GM13977 (cell line): ENCODE measurements at regions not wholly inside any gene's neighbourhood (a gene's known extent, or its start where the extent isn't known, plus 50 kb on each side); places are given as distances from the start of the nearest gene placed in this dataset.

ENCODE experiments used
- DNase-seq: peaks from one replicate; pipeline ENCODE4 v3.0.0; 2012; ENCODE audit warnings: low spot score
- in situ Hi-C: fragments of 300-500 bp; cut with MboI; formaldehyde crosslinking; loops from one replicate; pipeline ENCODE4 v1.12.0; 2022; ENCODE audit warnings: low sequenced_read_pairs, low pct_unique_long_range_greater_than_20kb, mixed read lengths, inconsistent platforms; ENCODE audit not compliant: unreplicated experiment
- TF ChIP-seq, protein P1 (sequence below): IDR thresholded peaks from 2 replicates; pipeline ENCODE4 v1.5.1; 2012; ENCODE audit warnings: mild to moderate bottlenecking, control low read depth; ENCODE audit not compliant: insufficient read depth; ENCODE audit errors: extremely low read depth, missing control alignments

GRCh38 chr7:24475166-24475961 lies 97.9 kb upstream of the PALS2 start:
- in situ Hi-C loops, result no loop called here
- TF ChIP-seq, protein P1, sequence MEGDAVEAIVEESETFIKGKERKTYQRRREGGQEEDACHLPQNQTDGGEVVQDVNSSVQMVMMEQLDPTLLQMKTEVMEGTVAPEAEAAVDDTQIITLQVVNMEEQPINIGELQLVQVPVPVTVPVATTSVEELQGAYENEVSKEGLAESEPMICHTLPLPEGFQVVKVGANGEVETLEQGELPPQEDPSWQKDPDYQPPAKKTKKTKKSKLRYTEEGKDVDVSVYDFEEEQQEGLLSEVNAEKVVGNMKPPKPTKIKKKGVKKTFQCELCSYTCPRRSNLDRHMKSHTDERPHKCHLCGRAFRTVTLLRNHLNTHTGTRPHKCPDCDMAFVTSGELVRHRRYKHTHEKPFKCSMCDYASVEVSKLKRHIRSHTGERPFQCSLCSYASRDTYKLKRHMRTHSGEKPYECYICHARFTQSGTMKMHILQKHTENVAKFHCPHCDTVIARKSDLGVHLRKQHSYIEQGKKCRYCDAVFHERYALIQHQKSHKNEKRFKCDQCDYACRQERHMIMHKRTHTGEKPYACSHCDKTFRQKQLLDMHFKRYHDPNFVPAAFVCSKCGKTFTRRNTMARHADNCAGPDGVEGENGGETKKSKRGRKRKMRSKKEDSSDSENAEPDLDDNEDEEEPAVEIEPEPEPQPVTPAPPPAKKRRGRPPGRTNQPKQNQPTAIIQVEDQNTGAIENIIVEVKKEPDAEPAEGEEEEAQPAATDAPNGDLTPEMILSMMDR, result no peak
- no peak for DNase-seq

- TF ChIP-seq, protein P1, result no peak
- DNase-seq, result no peak
- in situ Hi-C loops, result no loop called here
These were observed 97.0 kb upstream of the PALS2 start for GRCh38 chr7:24476227-24476626.

- in situ Hi-C loops, result no loop called here
- DNase-seq, result no peak
- TF ChIP-seq, protein P1, result no peak
These were observed 95.7 kb upstream of the PALS2 start for GRCh38 chr7:24477398-24478136.

- no peak for DNase-seq
- in situ Hi-C loops, result no loop called here
- TF ChIP-seq, protein P1, result no peak
These were observed 95.1 kb upstream of the PALS2 start for GRCh38 chr7:24478137-24478655.

- no peak for DNase-seq
- TF ChIP-seq, protein P1, result no peak
- in situ Hi-C loops, result no loop called here
These were observed 92.8 kb upstream of the PALS2 start for GRCh38 chr7:24480501-24480900.

DNA sequence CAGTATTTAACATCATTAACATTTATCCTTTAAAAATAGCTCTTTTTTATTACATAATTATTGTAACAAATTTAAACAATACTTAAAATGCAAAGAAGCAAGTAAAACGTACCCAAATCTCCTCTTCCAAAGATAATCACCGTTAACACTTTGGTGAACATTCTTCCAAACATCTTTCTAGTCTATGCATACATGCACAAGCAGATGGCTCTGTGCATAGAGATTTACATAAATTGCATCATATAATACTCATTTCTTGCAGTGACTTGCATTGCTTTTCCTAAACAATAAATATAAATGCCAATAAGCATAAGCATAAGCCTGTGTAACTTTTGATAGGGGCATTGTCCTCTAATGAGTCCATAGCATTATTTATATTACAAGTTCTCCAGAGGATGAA lies 89.4 kb upstream of the PALS2 start:
- DNase-seq, result no peak
- TF ChIP-seq, protein P1, result no peak
- in situ Hi-C loops, result no loop called here
